HepG2 (cell line): ENCODE measurements at regions not wholly inside any gene's neighbourhood (a gene's known extent, or its start where the extent isn't known, plus 50 kb on each side); places are given as distances from the start of the nearest gene placed in this dataset.

ENCODE experiments used
- ATAC-seq: fragments of 200-7000 bp; cut with Tn5 transposase; 3 replicates; pipeline ENCODE4 v1.9.1; 2020; ENCODE audit warnings: mild to moderate bottlenecking, moderate library complexity
- BruUV-seq: library from RNA; stranded (reverse); fragments of 400-500 nt; replicated peaks from 2 replicates; lab custom pipeline; 2021; lab: Mats Ljungman, UMichigan
- CTCF ChIA-PET: fragments of 300-600 bp; formaldehyde crosslinking; extraction: SDS; loops from one replicate; lab custom pipeline; 2021; ENCODE audit warnings: low total read pairs, inconsistent platforms, low intra/inter-chr PET ratio; lab: Yijun Ruan, JAX
- POLR2A ChIA-PET: fragments of 350-600 bp; sonication (Branson Sonifier 250); formaldehyde crosslinking; loops from one replicate; lab custom pipeline; 2020; ENCODE audit warnings: antibody characterized with exemption, inconsistent platforms; lab: Yijun Ruan, JAX
- DNase-seq: peaks from one replicate; pipeline ENCODE4 v3.0.0-alpha.2; 2015; ENCODE audit warnings: low spot score
- FAIRE-seq: peaks from 3 replicates; lab custom pipeline; 2011; peaks lifted over from hg19 to GRCh38; lab: Jason Lieb, UNC
- H2AFZ ChIP-seq: one replicate; pipeline ENCODE4 v1.6.1; 2011; ENCODE audit warnings: low read length, inconsistent platforms
- H3K27ac ChIP-seq: fragments of 300-600 bp; 3 replicates; pipeline ENCODE4 v1.8.0; 2011; ENCODE audit warnings: mixed run types, mild to moderate bottlenecking, mixed read lengths, low read length, inconsistent platforms; ENCODE audit not compliant: insufficient read depth; ENCODE audit errors: extremely low read length
- H3K27me3 ChIP-seq, 2 experiments: fragments of 200-600 bp in 1 of 2; 2 replicates in 1 of 2; 3 replicates in 1 of 2; pipeline versions ENCODE4 v1.6.0 to v1.8.0; 2011; ENCODE audit warnings: low read length in 2 of 2, mild to moderate bottlenecking in 2 of 2, moderate library complexity in 2 of 2, inconsistent platforms in 1 of 2; ENCODE audit not compliant: insufficient read depth in 2 of 2, control insufficient read depth in 1 of 2
- H3K36me3 ChIP-seq, 2 experiments: fragments of 200-600 bp in 1 of 2; replicated peaks in 1 of 2; 2 replicates in 1 of 2; 3 replicates in 1 of 2; pipeline versions ENCODE4 v1.5.1 to v1.8.0; 2011; ENCODE audit warnings: low read length in 2 of 2, inconsistent platforms in 1 of 2; ENCODE audit not compliant: insufficient read depth in 2 of 2, control insufficient read depth in 1 of 2
- H3K4me1 ChIP-seq: 2 replicates; pipeline ENCODE4 v1.5.1; 2012; ENCODE audit warnings: low read length, inconsistent platforms; ENCODE audit not compliant: insufficient read depth
- H3K4me2 ChIP-seq: 2 replicates; pipeline ENCODE4 v1.6.0; 2011; ENCODE audit warnings: low read depth, low read length, inconsistent platforms
- H3K4me3 ChIP-seq, 3 experiments: fragments of 200-600 bp in 1 of 3; sonication (generic), shearing (Covaris generic) in 1 of 3; replicated peaks in 1 of 3; 2 replicates each; pipeline ENCODE4 v1.5.1; 2011 to 2016; ENCODE audit warnings: low read length in 3 of 3, inconsistent platforms in 2 of 3, low read depth in 2 of 3, mild to moderate bottlenecking in 2 of 3, control low read depth in 1 of 3, mixed read lengths in 1 of 3; ENCODE audit not compliant: insufficient read depth in 1 of 3
- H3K79me2 ChIP-seq: one replicate; pipeline ENCODE4 v1.6.1; 2011; ENCODE audit warnings: low read length, inconsistent platforms; ENCODE audit not compliant: insufficient read depth
- H3K9ac ChIP-seq: 2 replicates; pipeline ENCODE4 v1.6.0; 2011; ENCODE audit warnings: mild to moderate bottlenecking, low read depth, low read length, inconsistent platforms; ENCODE audit not compliant: insufficient read depth
- H3K9me3 ChIP-seq: 2 replicates; pipeline ENCODE4 v1.5.1; 2012; ENCODE audit warnings: mild to moderate bottlenecking, low read length
- H4K20me1 ChIP-seq: 2 replicates; pipeline ENCODE4 v1.6.0; 2011; ENCODE audit warnings: inconsistent platforms, mild to moderate bottlenecking, low read length, moderate library complexity; ENCODE audit not compliant: insufficient read depth
- DNMT1 ChIP-seq: sonication (generic); formaldehyde crosslinking; IDR thresholded peaks from 2 replicates; pipeline ENCODE4 v1.5.1; 2020; ENCODE audit warnings: mild to moderate bottlenecking, missing genetic modification reagents
- ESRRA ChIP-seq: sonication (generic); formaldehyde crosslinking; IDR thresholded peaks from 2 replicates; pipeline ENCODE4 v1.5.1; 2020; ENCODE audit warnings: mild to moderate bottlenecking, low read depth, missing genetic modification reagents
- MNT ChIP-seq: fragments of 450-650 bp; IDR thresholded peaks from 2 replicates; pipeline ENCODE4 v1.6.1; 2016
- PHF5A ChIP-seq: IDR thresholded peaks from one replicate; pipeline ENCODE4 v1.6.1; 2018; ENCODE audit warnings: low read depth, missing genetic modification reagents; ENCODE audit not compliant: unreplicated experiment
- SOX5 ChIP-seq: IDR thresholded peaks from 2 replicates; pipeline ENCODE4 v1.6.1; 2016; ENCODE audit warnings: borderline replicate concordance
- USF2 ChIP-seq, 2 experiments: sonication (generic) in 1 of 2; formaldehyde crosslinking in 1 of 2; IDR thresholded peaks; 2 replicates each; pipeline versions ENCODE4 v1.5.1 to v1.6.1; 2011 to 2020; ENCODE audit warnings: borderline replicate concordance in 1 of 2, low read depth in 1 of 2, low read length in 1 of 2, mild to moderate bottlenecking in 1 of 2, missing genetic modification reagents in 1 of 2, moderate library complexity in 1 of 2
- ZBTB7B ChIP-seq: sonication (generic); formaldehyde crosslinking; IDR thresholded peaks from 2 replicates; pipeline ENCODE4 v1.4.0; 2020; ENCODE audit warnings: missing genetic modification reagents
- ZNF460 ChIP-seq: sonication (generic); formaldehyde crosslinking; IDR thresholded peaks from 2 replicates; pipeline ENCODE4 v1.5.1; 2020; ENCODE audit warnings: missing genetic modification reagents, mild to moderate bottlenecking, borderline replicate concordance
- WGBS: methylation state at CpG from one replicate; pipeline ENCODE4 v1.1.6; 2017; ENCODE audit warnings: low lambda C conversion rate; 5-methylcytosine and 5-hydroxymethylcytosine counted together
- in situ Hi-C: cut with HindIII; loops from 2 replicates; pipeline ENCODE4 v1.10.0; 2017; ENCODE audit warnings: low pct_unique_long_range_greater_than_20kb; ENCODE audit not compliant: extremely low pct_ligation_motif_present
- intact Hi-C: fragments of 100-400 bp; cut with micrococcal nuclease; formaldehyde crosslinking; loops from one replicate; pipeline ENCODE4 v1.10.0; 2022; ENCODE audit not compliant: unreplicated experiment
- TF ChIP-seq, protein P1 (sequence below): sonication (generic); formaldehyde crosslinking; IDR thresholded peaks from 2 replicates; pipeline ENCODE4 v1.4.0; 2020; ENCODE audit warnings: missing genetic modification reagents
- TF ChIP-seq, protein P2 (sequence below): sonication (generic); formaldehyde crosslinking; IDR thresholded peaks from 2 replicates; pipeline ENCODE4 v1.5.0; 2020; ENCODE audit warnings: missing genetic modification reagents
- TF ChIP-seq, protein P3 (sequence below): sonication (generic); formaldehyde crosslinking; IDR thresholded peaks from 2 replicates; pipeline ENCODE4 v1.5.0; 2020; ENCODE audit warnings: missing genetic modification reagents
- TF ChIP-seq, protein P4 (sequence below): sonication (generic); formaldehyde crosslinking; IDR thresholded peaks from 2 replicates; pipeline ENCODE4 v1.4.0; 2020; ENCODE audit warnings: missing genetic modification reagents
- TF ChIP-seq, protein P5 (sequence below): sonication (generic); formaldehyde crosslinking; IDR thresholded peaks from 2 replicates; pipeline ENCODE4 v1.4.0; 2020; ENCODE audit warnings: missing genetic modification reagents

- H3K4me1 ChIP-seq, result no peaks in the 10 kb centered on the region
- in situ Hi-C loops (no loop called here), intact Hi-C loops (no loop called here)
- no peaks in the 10 kb centered on the region for H3K36me3 ChIP-seq
- H2AFZ ChIP-seq, result no peak overlapping the region
- BruUV-seq, result no TSS peak
- H3K27me3 ChIP-seq, result no peaks in the 10 kb centered on the region
- 7% methylated on average over 4 of the region's 4 CpGs for WGBS
- no peak overlapping the region for H3K27ac ChIP-seq
- H3K79me2 ChIP-seq, result no peaks in the 10 kb centered on the region
- H4K20me1 ChIP-seq, result no peaks in the 10 kb centered on the region
- H3K9ac ChIP-seq, result no peak overlapping the region
- H3K9me3 ChIP-seq, result no peaks in the 10 kb centered on the region
- ChIA-PET POLR2A (no interaction called here), CTCF (no interaction called here)
- DNase-seq, result no peak
- H3K4me3 ChIP-seq, result no peak overlapping the region
- H3K4me2 ChIP-seq, result no peak overlapping the region
- FAIRE-seq, result no peak
- ATAC-seq, result no peak
- TF ChIP-seq MNT (no peak), DNMT1 (CRISPR knock-in tag) (no peak), ESRRA (no peak), PHF5A (no peak), SOX5 (CRISPR knock-in tag) (no peak), USF2 (IDR thresholded peaks at IDR 0.05; ENCODE audit: low read depth, low read length) (no peak), USF2 (CRISPR knock-in tag; IDR thresholded peaks at IDR 0.05; ENCODE audit: borderline replicate concordance) (no peak), ZNF460 (CRISPR knock-in tag) (no peak), ZBTB7B (CRISPR knock-in tag) (no peak)
- TF ChIP-seq, protein P1, sequence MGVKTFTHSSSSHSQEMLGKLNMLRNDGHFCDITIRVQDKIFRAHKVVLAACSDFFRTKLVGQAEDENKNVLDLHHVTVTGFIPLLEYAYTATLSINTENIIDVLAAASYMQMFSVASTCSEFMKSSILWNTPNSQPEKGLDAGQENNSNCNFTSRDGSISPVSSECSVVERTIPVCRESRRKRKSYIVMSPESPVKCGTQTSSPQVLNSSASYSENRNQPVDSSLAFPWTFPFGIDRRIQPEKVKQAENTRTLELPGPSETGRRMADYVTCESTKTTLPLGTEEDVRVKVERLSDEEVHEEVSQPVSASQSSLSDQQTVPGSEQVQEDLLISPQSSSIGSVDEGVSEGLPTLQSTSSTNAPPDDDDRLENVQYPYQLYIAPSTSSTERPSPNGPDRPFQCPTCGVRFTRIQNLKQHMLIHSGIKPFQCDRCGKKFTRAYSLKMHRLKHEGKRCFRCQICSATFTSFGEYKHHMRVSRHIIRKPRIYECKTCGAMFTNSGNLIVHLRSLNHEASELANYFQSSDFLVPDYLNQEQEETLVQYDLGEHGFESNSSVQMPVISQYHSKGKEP (CRISPR knock-in tag), result no peak
- TF ChIP-seq, protein P2, sequence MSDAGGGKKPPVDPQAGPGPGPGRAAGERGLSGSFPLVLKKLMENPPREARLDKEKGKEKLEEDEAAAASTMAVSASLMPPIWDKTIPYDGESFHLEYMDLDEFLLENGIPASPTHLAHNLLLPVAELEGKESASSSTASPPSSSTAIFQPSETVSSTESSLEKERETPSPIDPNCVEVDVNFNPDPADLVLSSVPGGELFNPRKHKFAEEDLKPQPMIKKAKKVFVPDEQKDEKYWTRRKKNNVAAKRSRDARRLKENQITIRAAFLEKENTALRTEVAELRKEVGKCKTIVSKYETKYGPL (CRISPR knock-in tag), result no peak
- TF ChIP-seq, protein P3, sequence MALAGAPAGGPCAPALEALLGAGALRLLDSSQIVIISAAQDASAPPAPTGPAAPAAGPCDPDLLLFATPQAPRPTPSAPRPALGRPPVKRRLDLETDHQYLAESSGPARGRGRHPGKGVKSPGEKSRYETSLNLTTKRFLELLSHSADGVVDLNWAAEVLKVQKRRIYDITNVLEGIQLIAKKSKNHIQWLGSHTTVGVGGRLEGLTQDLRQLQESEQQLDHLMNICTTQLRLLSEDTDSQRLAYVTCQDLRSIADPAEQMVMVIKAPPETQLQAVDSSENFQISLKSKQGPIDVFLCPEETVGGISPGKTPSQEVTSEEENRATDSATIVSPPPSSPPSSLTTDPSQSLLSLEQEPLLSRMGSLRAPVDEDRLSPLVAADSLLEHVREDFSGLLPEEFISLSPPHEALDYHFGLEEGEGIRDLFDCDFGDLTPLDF (CRISPR knock-in tag), result no peak
- TF ChIP-seq, protein P4, sequence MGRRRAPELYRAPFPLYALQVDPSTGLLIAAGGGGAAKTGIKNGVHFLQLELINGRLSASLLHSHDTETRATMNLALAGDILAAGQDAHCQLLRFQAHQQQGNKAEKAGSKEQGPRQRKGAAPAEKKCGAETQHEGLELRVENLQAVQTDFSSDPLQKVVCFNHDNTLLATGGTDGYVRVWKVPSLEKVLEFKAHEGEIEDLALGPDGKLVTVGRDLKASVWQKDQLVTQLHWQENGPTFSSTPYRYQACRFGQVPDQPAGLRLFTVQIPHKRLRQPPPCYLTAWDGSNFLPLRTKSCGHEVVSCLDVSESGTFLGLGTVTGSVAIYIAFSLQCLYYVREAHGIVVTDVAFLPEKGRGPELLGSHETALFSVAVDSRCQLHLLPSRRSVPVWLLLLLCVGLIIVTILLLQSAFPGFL (CRISPR knock-in tag), result no peak
- TF ChIP-seq, protein P5, sequence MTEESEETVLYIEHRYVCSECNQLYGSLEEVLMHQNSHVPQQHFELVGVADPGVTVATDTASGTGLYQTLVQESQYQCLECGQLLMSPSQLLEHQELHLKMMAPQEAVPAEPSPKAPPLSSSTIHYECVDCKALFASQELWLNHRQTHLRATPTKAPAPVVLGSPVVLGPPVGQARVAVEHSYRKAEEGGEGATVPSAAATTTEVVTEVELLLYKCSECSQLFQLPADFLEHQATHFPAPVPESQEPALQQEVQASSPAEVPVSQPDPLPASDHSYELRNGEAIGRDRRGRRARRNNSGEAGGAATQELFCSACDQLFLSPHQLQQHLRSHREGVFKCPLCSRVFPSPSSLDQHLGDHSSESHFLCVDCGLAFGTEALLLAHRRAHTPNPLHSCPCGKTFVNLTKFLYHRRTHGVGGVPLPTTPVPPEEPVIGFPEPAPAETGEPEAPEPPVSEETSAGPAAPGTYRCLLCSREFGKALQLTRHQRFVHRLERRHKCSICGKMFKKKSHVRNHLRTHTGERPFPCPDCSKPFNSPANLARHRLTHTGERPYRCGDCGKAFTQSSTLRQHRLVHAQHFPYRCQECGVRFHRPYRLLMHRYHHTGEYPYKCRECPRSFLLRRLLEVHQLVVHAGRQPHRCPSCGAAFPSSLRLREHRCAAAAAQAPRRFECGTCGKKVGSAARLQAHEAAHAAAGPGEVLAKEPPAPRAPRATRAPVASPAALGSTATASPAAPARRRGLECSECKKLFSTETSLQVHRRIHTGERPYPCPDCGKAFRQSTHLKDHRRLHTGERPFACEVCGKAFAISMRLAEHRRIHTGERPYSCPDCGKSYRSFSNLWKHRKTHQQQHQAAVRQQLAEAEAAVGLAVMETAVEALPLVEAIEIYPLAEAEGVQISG (CRISPR knock-in tag), result no peak
Observed at GRCh38 chr16:62208934-62209333, 172.7 kb upstream of the CDH8 start.
